HG03280 (cell line): ENCODE measurements at regions not wholly inside any gene's neighbourhood (a gene's known extent, or its start where the extent isn't known, plus 50 kb on each side); places are given as distances from the start of the nearest gene placed in this dataset.
"Not testable (repeated sequence)": the region's sequence is repeated elsewhere in the genome, so short reads cannot be mapped to it uniquely, and the experiment has no call there.

Source experiments
- ATAC-seq: cut with Tn5 transposase; IDR thresholded peaks from one replicate; pipeline ENCODE4 v1.9.1; 2021; ENCODE audit warnings: mild to moderate bottlenecking, moderate library complexity; ENCODE audit not compliant: unreplicated experiment

GRCh38 chrX:115966920-115967319 lies 203.6 kb upstream of the AGTR2 start:
- ATAC-seq, result no peak

DNA sequence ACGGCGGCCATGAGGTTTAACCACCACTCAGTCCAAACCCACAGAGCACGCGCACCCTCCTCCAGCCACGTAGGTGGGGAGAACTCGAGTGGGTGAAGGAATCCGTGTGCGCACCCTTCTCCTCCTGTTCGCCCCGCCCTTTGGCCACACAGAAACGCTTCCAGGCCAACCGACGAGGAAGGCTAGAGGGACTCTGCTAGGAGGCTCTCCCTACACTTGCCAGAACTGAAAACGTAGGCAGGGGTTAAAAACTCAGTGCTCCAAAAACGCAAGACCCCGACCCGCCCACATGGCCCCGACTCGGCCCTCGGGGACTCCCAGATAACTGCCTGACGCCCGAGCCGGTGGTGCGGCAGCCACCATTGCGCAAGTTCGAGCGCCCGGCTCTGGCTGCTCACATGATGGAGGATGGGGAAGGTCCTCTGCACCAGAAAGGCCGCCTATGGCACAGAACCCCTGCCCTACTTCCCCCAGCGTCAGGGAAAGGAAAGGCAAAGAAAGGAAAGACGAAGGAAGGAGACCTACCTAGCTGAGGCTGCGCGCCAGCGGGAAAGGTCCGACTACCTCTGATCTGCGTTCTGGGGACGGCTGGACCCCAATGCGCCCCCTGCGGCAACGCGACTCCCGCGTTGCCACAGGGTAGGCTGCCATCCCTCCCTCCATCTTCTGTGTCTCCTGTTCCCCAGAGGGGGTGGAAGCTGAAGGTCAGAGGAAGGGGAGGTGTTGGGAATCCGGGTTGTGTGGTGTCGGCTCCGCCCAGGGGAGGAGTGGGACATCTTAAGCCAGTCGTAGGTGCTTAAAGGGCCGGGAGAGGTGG lies 201.9 kb upstream of the AGTR2 start:
- ATAC-seq, result peak; percentile 71

DNA sequence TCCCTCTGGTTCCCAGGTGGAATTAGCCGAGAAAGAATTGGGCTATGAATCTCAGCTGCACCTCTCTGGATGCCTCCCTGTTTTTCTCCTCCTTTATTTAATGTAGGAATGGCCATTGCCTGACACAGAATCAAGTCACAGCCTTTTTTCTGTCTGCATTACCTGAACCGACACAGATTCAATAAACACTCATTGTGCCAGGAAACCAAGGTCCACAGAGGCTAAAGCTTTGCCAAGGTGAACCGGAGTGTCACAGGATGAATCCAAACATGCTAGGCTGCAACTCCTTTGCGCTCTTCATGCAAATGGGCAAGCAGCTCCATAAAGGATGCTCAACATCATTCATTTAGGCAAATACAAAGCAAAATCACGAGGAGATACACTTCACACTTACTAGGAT lies 199.8 kb upstream of the AGTR2 start:
- no peak for ATAC-seq

GRCh38 chrX:115972717-115973116 lies 197.8 kb upstream of the AGTR2 start:
- ATAC-seq, result no peak

GRCh38 chrX:115978068-115978467 lies 192.5 kb upstream of the AGTR2 start:
- ATAC-seq, result no peak

DNA sequence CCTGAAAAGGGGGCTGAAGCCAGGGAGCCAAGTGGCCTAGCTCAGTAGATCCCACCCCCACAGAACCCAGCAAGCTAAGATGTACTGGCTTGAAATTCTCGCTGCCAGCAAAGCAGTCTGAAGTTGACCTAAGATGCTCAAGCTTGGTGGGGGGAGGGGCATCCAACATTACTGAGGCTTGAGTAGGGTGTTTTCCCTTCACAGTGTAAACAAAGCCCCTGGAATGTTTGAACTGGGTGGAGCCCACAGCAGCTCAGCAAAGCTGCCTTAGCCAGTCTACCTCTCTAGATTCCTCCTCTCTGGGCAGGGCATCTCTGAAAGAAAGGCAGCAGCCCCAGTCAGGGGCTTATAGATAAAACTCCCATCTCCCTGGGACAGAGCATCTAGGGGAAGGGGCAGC lies 187.4 kb upstream of the AGTR2 start:
- ATAC-seq, result not testable (repeated sequence)

GRCh38 chrX:115987464-115987863 lies 183.1 kb upstream of the AGTR2 start:
- ATAC-seq, result not testable (repeated sequence)

GRCh38 chrX:115988825-115989224 lies 181.7 kb upstream of the AGTR2 start:
- ATAC-seq, result no peak

GRCh38 chrX:115989686-115990085 lies 180.9 kb upstream of the AGTR2 start:
- no peak for ATAC-seq

GRCh38 chrX:116009346-116009745 lies 161.2 kb upstream of the AGTR2 start:
- no peak for ATAC-seq

DNA sequence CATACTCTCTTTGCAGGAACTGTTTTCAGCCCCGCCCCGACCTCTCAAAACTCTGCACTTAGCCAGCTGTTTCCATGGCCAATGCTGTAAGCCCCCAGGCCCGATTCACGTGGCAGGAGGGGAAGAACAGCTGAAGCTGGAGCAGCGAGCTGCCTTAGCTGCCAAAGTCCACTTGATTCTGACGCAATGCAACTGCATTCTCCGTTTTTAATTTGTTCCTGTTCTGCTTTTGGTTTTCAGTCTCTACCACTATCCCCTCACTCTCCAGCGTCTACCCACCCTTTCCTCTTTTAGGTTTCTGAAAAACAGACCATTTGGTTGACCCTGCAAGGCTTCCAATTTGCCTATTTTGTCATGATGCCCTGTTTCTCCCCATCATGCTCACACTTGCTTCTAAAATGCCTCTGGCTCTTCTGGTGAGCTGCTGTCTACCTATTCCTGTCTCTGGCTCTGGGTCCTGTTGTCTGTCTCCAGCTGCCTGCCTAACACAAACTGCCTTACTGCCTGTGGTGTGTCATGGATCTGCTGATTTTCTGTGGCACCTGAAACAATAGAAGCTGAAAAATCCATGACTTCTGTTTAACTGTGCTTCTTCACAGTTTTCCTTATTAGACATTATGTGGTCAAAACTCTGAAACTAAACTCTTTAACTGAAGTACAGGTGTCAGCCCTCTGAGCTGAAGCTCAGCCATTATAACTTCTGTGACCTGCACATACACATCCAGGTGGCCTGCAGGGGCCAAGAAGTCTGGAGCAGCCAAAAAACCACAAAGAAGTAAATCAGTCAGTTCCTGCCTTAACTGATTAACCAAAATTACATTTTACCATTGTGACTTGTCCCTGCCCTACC lies 160.5 kb upstream of the AGTR2 start:
- peak; percentile 79 for ATAC-seq

DNA sequence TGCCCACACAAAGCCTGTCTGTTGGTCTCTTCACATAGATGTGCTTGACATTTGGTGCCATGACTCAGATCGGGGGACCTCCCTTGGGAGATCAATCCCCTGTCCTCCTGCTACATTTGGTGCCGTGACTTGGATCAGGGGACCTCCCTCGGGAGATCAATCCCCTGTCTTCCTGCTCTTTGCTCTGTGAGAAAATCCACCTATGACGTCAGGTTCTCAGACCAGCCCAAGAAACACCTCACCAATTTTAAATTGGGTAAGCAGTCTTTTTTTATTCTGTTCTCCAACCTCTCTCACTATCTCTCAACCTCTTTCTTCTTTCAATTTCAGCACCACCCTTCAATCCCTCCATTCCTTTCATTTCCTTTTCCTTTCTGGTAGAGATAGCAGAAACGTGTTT lies 159.6 kb upstream of the AGTR2 start:
- no peak for ATAC-seq

- ATAC-seq, result no peak
These were observed 139.2 kb upstream of the AGTR2 start for GRCh38 chrX:116031331-116031730.
